Gastrocnemius medialis (tissue), 4 donors: ENCODE measurements at regions not wholly inside any gene's neighbourhood (a gene's known extent, or its start where the extent isn't known, plus 50 kb on each side); places are given as distances from the start of the nearest gene placed in this dataset.

Source experiments
- ATAC-seq, 2 donors: fragments of 150-250 bp; one replicate each; pipeline ENCODE4 v1.9.1; 2016
- DNase-seq, 2 donors: peaks; one replicate each; pipeline ENCODE4 v3.0.0-alpha.2; 2019
- H3K27ac ChIP-seq, 4 donors: fragments of 200-600 bp; sonication (generic); 1 replicate in 1 of 4; 2 replicates in 3 of 4; pipeline ENCODE4 v1.5.1; 2016 to 2018; ENCODE audit warnings: mild to moderate bottlenecking in 2 of 4, moderate library complexity in 1 of 4
- H3K27me3 ChIP-seq, 3 donors: fragments of 200-600 bp; sonication (generic) in 2 of 3; 1 replicate in 1 of 3; 2 replicates in 2 of 3; pipeline versions ENCODE4 v1.5.1 to v1.6.0; 2016 to 2019; ENCODE audit warnings: mild to moderate bottlenecking in 1 of 3, moderate library complexity in 1 of 3
- H3K36me3 ChIP-seq, 2 donors: fragments of 200-600 bp; sonication (generic) in 1 of 2; one replicate each; pipeline ENCODE4 v1.5.1; 2017 to 2018
- H3K4me1 ChIP-seq, 2 donors: fragments of 200-600 bp; sonication (generic) in 1 of 2; one replicate each; pipeline ENCODE4 v1.5.1; 2016 to 2017; ENCODE audit warnings: mild to moderate bottlenecking in 2 of 2
- H3K4me3 ChIP-seq, 4 donors: fragments of 200-600 bp; sonication (generic) in 3 of 4; 1 replicate in 1 of 4; 2 replicates in 3 of 4; pipeline ENCODE4 v1.5.1; 2016 to 2019; ENCODE audit warnings: mild to moderate bottlenecking in 2 of 4
- H3K9me3 ChIP-seq, 3 donors: fragments of 200-600 bp; sonication (generic) in 2 of 3; 1 replicate in 1 of 3; 2 replicates in 2 of 3; pipeline ENCODE4 v1.5.1; 2016 to 2019
- POLR2A ChIP-seq, 2 donors: fragments of 450-650 bp; IDR thresholded peaks; one replicate each; pipeline ENCODE4 v1.6.1; 2017; ENCODE audit warnings: antibody characterized with exemption in 2 of 2, mild to moderate bottlenecking in 2 of 2, moderate library complexity in 2 of 2
- in situ Hi-C, 4 donors: fragments of 200-750 bp; cut with MboI; loops; one replicate each; pipeline versions ENCODE4 v1.15.0 to v1.8.0; 2017; ENCODE audit warnings: low sequenced_read_pairs in 4 of 4
- intact Hi-C: fragments of 100-400 bp; cut with DNase I; formaldehyde crosslinking; loops from one replicate; pipeline ENCODE4 v1.15.1; 2023; ENCODE audit warnings: low total_unique reads
- TF ChIP-seq, protein P1 (sequence below), 5 experiments: fragments of 450-650 bp in 3 of 5; fragments of 200-600 bp in 2 of 5; sonication (generic) in 2 of 5; IDR thresholded peaks in 4 of 5; conservative IDR thresholded peaks in 1 of 5; 1 replicate in 4 of 5; 2 replicates in 1 of 5; pipeline ENCODE4 v1.5.1; 2016 to 2019; ENCODE audit warnings: antibody characterized with exemption in 5 of 5, mild to moderate bottlenecking in 3 of 5, moderate library complexity in 3 of 5

DNA sequence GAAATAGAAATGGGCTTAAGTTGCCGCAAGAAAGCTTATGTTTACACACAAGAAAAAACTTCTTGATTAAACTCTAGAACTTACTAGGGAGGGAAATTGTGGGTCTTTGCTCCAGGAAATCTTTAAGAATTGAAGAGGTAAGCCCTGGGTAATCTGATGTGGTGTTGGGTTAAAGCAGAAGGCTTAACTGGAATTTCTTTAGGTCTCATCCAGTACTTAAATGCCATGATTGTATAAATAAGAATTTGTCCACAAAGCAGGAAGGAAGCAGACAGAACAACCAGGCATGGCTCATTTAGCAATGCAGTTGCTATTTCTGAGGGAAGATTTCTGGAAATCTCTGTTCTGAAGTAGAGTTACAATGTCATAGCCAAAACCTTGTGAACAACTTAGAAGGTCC is 360.4 kb downstream of the KLF5 start:
- H3K4me1 ChIP-seq = peaks cover 4 to 15% of the 10 kb centered on the region in 2 donors
- no peak overlapping the region for H3K27ac ChIP-seq
- no peaks in the 10 kb centered on the region for H3K27me3 ChIP-seq
- no peak for ATAC-seq
- no peaks in the 10 kb centered on the region for H3K9me3 ChIP-seq
- no peaks in the 10 kb centered on the region for H3K36me3 ChIP-seq
- in situ Hi-C loops (no loop called here), intact Hi-C loops (no loop called here)
- H3K4me3 ChIP-seq = no peak overlapping the region
- DNase-seq = no peak
- TF ChIP-seq, protein P1, sequence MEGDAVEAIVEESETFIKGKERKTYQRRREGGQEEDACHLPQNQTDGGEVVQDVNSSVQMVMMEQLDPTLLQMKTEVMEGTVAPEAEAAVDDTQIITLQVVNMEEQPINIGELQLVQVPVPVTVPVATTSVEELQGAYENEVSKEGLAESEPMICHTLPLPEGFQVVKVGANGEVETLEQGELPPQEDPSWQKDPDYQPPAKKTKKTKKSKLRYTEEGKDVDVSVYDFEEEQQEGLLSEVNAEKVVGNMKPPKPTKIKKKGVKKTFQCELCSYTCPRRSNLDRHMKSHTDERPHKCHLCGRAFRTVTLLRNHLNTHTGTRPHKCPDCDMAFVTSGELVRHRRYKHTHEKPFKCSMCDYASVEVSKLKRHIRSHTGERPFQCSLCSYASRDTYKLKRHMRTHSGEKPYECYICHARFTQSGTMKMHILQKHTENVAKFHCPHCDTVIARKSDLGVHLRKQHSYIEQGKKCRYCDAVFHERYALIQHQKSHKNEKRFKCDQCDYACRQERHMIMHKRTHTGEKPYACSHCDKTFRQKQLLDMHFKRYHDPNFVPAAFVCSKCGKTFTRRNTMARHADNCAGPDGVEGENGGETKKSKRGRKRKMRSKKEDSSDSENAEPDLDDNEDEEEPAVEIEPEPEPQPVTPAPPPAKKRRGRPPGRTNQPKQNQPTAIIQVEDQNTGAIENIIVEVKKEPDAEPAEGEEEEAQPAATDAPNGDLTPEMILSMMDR (IDR thresholded peaks at IDR 0.05 in 4 of 5, conservative IDR thresholded peaks at IDR 0.05 in 1 of 5) = no peak
- TF ChIP-seq POLR2A (IDR thresholded peaks at IDR 0.05) = no peak

DNA sequence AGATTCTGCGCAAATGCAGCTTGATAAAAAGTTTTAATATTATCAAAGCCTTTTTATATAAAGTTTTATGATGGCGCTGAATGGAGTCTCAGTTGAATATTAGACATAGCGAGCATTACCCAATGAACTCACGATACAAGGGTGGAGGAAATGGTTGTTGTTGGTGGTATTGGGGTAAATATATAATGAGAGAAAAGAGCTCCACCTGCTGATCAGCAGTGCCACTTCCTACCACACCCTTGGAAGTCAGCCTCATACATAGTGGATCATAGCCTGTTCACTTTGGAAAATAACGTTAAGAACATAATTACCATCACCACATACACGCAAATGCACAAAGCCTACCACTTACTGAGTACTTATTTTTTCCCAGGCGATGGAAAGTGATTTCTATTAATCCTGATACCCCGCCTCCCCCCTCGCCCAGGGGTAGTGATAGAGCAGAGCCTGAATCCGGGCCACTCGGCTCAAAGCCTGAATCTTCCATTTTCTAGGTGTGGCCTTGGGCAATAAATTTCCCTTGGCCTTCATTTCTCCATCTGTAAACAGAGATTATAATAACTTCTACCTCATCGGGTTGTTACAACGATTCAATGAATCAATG is 358.3 kb downstream of the KLF5 start:
- H3K27me3 ChIP-seq = no peaks in the 10 kb centered on the region
- no peak overlapping the region for H3K27ac ChIP-seq
- H3K36me3 ChIP-seq = no peaks in the 10 kb centered on the region
- in situ Hi-C loops = no loop called here
- intact Hi-C loops = no loop called here
- H3K9me3 ChIP-seq = no peaks in the 10 kb centered on the region
- no peak overlapping the region for H3K4me3 ChIP-seq
- TF ChIP-seq POLR2A (IDR thresholded peaks at IDR 0.05) = no peak
- TF ChIP-seq, protein P1 (IDR thresholded peaks at IDR 0.05 in 4 of 5, conservative IDR thresholded peaks at IDR 0.05 in 1 of 5) = no peak
- DNase-seq = no peak
- ATAC-seq = no peak
- peaks cover 4 to 11% of the 10 kb centered on the region in 2 donors for H3K4me1 ChIP-seq

- H3K27me3 ChIP-seq = no peaks in the 10 kb centered on the region
- intact Hi-C loops = no loop called here
- TF ChIP-seq, protein P1 (IDR thresholded peaks at IDR 0.05 in 4 of 5, conservative IDR thresholded peaks at IDR 0.05 in 1 of 5) = no peak
- no peak for TF ChIP-seq POLR2A (IDR thresholded peaks at IDR 0.05)
- no peaks in the 10 kb centered on the region for H3K36me3 ChIP-seq
- no peaks in the 10 kb centered on the region for H3K9me3 ChIP-seq
- no peak overlapping the region for H3K27ac ChIP-seq
- no peak overlapping the region for H3K4me3 ChIP-seq
- in situ Hi-C loops = no loop called here
- peaks cover under 1 to 4% of the 10 kb centered on the region in 2 donors for H3K4me1 ChIP-seq
- ATAC-seq (no peak), DNase-seq (no peak)
Measured at GRCh38 chr13:73416093-73416492, 357.3 kb downstream of the KLF5 start.

DNA sequence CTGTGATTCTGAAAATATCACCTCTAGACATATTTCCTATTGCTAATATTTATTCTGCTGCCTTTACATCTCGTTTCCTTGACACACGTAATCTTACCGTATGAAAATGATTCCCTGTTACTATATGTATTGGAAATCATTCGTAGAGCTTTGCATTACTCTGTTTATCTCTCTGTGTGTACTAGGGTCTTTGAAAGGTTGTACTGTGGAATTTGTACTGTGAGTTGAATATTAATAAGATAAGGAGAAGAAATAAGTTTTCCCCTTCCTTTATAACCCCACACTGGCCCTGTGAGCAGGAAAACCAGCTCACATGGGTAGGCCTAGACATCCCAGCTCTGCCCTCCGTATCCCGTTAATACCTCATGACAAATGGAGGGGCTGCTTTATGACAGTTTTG is 354.9 kb downstream of the KLF5 start:
- no peaks in the 10 kb centered on the region for H3K4me1 ChIP-seq
- H3K27ac ChIP-seq = no peak overlapping the region
- H3K4me3 ChIP-seq = no peak overlapping the region
- ATAC-seq = no peak
- TF ChIP-seq, protein P1 (IDR thresholded peaks at IDR 0.05 in 4 of 5, conservative IDR thresholded peaks at IDR 0.05 in 1 of 5) = no peak
- no peak for TF ChIP-seq POLR2A (IDR thresholded peaks at IDR 0.05)
- H3K27me3 ChIP-seq = no peaks in the 10 kb centered on the region
- intact Hi-C loops = no loop called here
- no peak for DNase-seq
- H3K9me3 ChIP-seq = no peaks in the 10 kb centered on the region
- no peaks in the 10 kb centered on the region for H3K36me3 ChIP-seq
- in situ Hi-C loops = no loop called here

- TF ChIP-seq, protein P1 (IDR thresholded peaks at IDR 0.05 in 4 of 5, conservative IDR thresholded peaks at IDR 0.05 in 1 of 5) = no peak
- no peak for TF ChIP-seq POLR2A (IDR thresholded peaks at IDR 0.05)
- Histone ChIP-seq H3K27ac (no peak overlapping the region), H3K36me3 (no peaks in the 10 kb centered on the region), H3K27me3 (no peaks in the 10 kb centered on the region), H3K4me3 (no peak overlapping the region), H3K4me1 (no peaks in the 10 kb centered on the region), H3K9me3 (no peaks in the 10 kb centered on the region)
- DNase-seq (no peak), ATAC-seq (no peak)
- intact Hi-C loops = no loop called here
- in situ Hi-C loops = no loop called here
Measured at GRCh38 chr13:73412933-73413332, 354.1 kb downstream of the KLF5 start.
